Neural cell (in vitro differentiated cells): ENCODE measurements at regions not wholly inside any gene's neighbourhood (a gene's known extent, or its start where the extent isn't known, plus 50 kb on each side); places are given as distances from the start of the nearest gene placed in this dataset.

Source experiments
- H2AFZ ChIP-seq: fragments of 200-600, 300-800 bp; sonication (generic), shearing (Covaris generic); 2 replicates; pipeline ENCODE4 v1.6.0; 2014; ENCODE audit warnings: low read depth, mild to moderate bottlenecking, antibody characterized with exemption, low read length, moderate library complexity
- H3F3A ChIP-seq: fragments of 200-600 bp; shearing (Covaris generic); 2 replicates; pipeline ENCODE4 v1.6.1; 2016; ENCODE audit warnings: mild to moderate bottlenecking, moderate library complexity, mixed read lengths, antibody characterized with exemption, low read length; ENCODE audit not compliant: insufficient read depth, poor library complexity, severe bottlenecking
- H3K27ac ChIP-seq: fragments of 200-600, 300-800 bp; sonication (generic), shearing (Covaris generic); 2 replicates; pipeline ENCODE4 v1.5.1; 2014; ENCODE audit warnings: mild to moderate bottlenecking, low read length, moderate library complexity
- H3K27me3 ChIP-seq: fragments of 300-800, 200-600 bp; sonication (generic), shearing (Covaris generic); 2 replicates; pipeline ENCODE4 v1.6.0; 2014; ENCODE audit warnings: mild to moderate bottlenecking, low read depth, low read length, moderate library complexity; ENCODE audit not compliant: insufficient read depth
- H3K36me3 ChIP-seq: fragments of 300-800, 200-600 bp; sonication (generic), shearing (Covaris generic); 2 replicates; pipeline ENCODE4 v1.5.1; 2014; ENCODE audit warnings: mild to moderate bottlenecking, antibody characterized with exemption, low read length, moderate library complexity; ENCODE audit not compliant: insufficient read depth
- H3K4me2 ChIP-seq: fragments of 300-800, 200-600 bp; sonication (generic), shearing (Covaris generic); 2 replicates; pipeline ENCODE4 v1.6.0; 2014; ENCODE audit warnings: mild to moderate bottlenecking, low read length
- H3K4me3 ChIP-seq: fragments of 300-800, 200-600 bp; sonication (generic), shearing (Covaris generic); 2 replicates; pipeline ENCODE4 v1.5.1; 2014; ENCODE audit warnings: mild to moderate bottlenecking, low read length, moderate library complexity
- H3K79me2 ChIP-seq: fragments of 200-600 bp; shearing (Covaris generic); replicated peaks from 2 replicates; pipeline ENCODE4 v1.6.0; 2014; ENCODE audit warnings: mild to moderate bottlenecking, low read length, moderate library complexity; ENCODE audit not compliant: insufficient read depth
- H3K9ac ChIP-seq: fragments of 300-800, 200-600 bp; sonication (generic), shearing (Covaris generic); 2 replicates; pipeline ENCODE4 v1.6.1; 2016; ENCODE audit warnings: mild to moderate bottlenecking, low read length, mixed read lengths
- H3K9me2 ChIP-seq: fragments of 200-600 bp; shearing (Covaris generic); 2 replicates; pipeline ENCODE4 v1.6.1; 2016; ENCODE audit warnings: mild to moderate bottlenecking, low read length, mixed read lengths; ENCODE audit not compliant: insufficient read depth
- H3K9me3 ChIP-seq: fragments of 200-600, 300-800 bp; sonication (generic), shearing (Covaris generic); 2 replicates; pipeline ENCODE4 v1.6.1; 2016; ENCODE audit warnings: mild to moderate bottlenecking, mixed run types, low read length, moderate library complexity, mixed read lengths
- H4K20me1 ChIP-seq: fragments of 200-600 bp; shearing (Covaris generic); 2 replicates; pipeline ENCODE4 v1.6.1; 2016; ENCODE audit warnings: mild to moderate bottlenecking, mixed run types; ENCODE audit not compliant: insufficient read depth
- EP300 ChIP-seq: fragments of 450-650 bp; conservative IDR thresholded peaks from 2 replicates; pipeline ENCODE4 v1.6.1; 2014; ENCODE audit warnings: antibody characterized with exemption, mild to moderate bottlenecking, moderate library complexity; ENCODE audit not compliant: poor library complexity, severe bottlenecking
- EZH2 ChIP-seq: fragments of 200-600, 300-800 bp; shearing (Covaris generic), sonication (generic); IDR thresholded peaks from 2 replicates; pipeline ENCODE4 v1.6.1; 2014; ENCODE audit warnings: antibody characterized with exemption, low read length, borderline replicate concordance, mild to moderate bottlenecking; ENCODE audit not compliant: insufficient read depth, poor library complexity, severe bottlenecking
- MXI1 ChIP-seq: fragments of 450-650 bp; conservative IDR thresholded peaks from 2 replicates; pipeline ENCODE4 v1.6.1; 2014; ENCODE audit warnings: antibody characterized with exemption, mild to moderate bottlenecking; ENCODE audit not compliant: poor library complexity, severe bottlenecking
- POLR2AphosphoS5 ChIP-seq: IDR thresholded peaks from 2 replicates; pipeline ENCODE4 v1.6.1; 2012
- RAD21 ChIP-seq: fragments of 450-650 bp; conservative IDR thresholded peaks from 2 replicates; pipeline ENCODE4 v1.6.1; 2014; ENCODE audit warnings: antibody characterized with exemption, mild to moderate bottlenecking, moderate library complexity
- REST ChIP-seq: IDR thresholded peaks from 2 replicates; pipeline ENCODE4 v1.6.1; 2012; ENCODE audit warnings: borderline replicate concordance
- SMC3 ChIP-seq: fragments of 450-650 bp; conservative IDR thresholded peaks from 2 replicates; pipeline ENCODE4 v1.6.1; 2014; ENCODE audit warnings: antibody characterized with exemption, mild to moderate bottlenecking, moderate library complexity; ENCODE audit not compliant: poor library complexity
- TAF1 ChIP-seq: IDR thresholded peaks from 2 replicates; pipeline ENCODE4 v1.6.1; 2012; ENCODE audit warnings: low read depth
- TF ChIP-seq, protein P1 (sequence below): fragments of 450-650 bp; IDR thresholded peaks from 2 replicates; pipeline ENCODE4 v1.5.1; 2014; ENCODE audit warnings: antibody characterized with exemption, mild to moderate bottlenecking, moderate library complexity; ENCODE audit not compliant: poor library complexity, severe bottlenecking

DNA sequence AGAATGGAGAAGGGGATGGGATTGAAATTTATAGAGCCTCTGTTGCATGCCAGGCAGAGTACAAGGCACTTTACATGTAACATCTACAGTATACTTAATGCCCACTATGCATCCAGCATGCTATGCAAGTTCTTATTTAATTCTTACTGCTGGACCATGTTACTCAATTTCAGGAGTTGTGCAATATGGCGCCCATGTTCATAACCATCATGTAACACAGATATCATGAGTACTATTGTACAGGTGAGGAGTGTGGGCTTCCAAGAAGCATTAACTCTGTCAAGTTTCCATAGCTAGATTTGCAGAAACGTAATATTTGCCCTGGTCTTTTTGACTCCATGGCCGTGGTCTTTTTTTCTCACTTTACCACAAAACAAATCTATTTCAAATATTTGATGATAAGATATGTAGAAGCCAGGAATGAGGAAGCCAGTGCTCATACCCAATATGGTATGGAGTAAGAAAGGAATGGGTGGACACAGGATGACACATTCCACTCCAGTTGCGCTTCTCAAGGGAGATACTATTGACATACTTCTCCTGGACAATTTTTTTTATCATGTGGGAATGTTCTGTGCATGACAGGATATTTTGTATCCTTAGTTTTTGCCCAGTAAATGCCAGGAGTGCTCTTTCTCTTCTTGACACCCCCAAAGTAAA lies 191.8 kb downstream of the C12orf75 start:
- no peak overlapping the region for H3K4me2 ChIP-seq
- H3K36me3 ChIP-seq: no peaks in the 10 kb centered on the region
- no peaks in the 10 kb centered on the region for H3F3A ChIP-seq
- no peaks in the 10 kb centered on the region for H3K9me3 ChIP-seq
- H3K4me3 ChIP-seq: no peak overlapping the region
- no peaks in the 10 kb centered on the region for H3K9me2 ChIP-seq
- H2AFZ ChIP-seq: no peak overlapping the region
- H3K79me2 ChIP-seq: no peaks in the 10 kb centered on the region
- H3K9ac ChIP-seq: no peak overlapping the region
- H3K27ac ChIP-seq: no peak overlapping the region
- no peaks in the 10 kb centered on the region for H4K20me1 ChIP-seq
- H3K27me3 ChIP-seq: no peaks in the 10 kb centered on the region
- TF ChIP-seq MXI1 (no peak), REST (no peak), RAD21 (no peak), EZH2 (no peak), POLR2AphosphoS5 (no peak), EP300 (no peak), TAF1 (no peak), SMC3 (no peak)
- TF ChIP-seq, protein P1, sequence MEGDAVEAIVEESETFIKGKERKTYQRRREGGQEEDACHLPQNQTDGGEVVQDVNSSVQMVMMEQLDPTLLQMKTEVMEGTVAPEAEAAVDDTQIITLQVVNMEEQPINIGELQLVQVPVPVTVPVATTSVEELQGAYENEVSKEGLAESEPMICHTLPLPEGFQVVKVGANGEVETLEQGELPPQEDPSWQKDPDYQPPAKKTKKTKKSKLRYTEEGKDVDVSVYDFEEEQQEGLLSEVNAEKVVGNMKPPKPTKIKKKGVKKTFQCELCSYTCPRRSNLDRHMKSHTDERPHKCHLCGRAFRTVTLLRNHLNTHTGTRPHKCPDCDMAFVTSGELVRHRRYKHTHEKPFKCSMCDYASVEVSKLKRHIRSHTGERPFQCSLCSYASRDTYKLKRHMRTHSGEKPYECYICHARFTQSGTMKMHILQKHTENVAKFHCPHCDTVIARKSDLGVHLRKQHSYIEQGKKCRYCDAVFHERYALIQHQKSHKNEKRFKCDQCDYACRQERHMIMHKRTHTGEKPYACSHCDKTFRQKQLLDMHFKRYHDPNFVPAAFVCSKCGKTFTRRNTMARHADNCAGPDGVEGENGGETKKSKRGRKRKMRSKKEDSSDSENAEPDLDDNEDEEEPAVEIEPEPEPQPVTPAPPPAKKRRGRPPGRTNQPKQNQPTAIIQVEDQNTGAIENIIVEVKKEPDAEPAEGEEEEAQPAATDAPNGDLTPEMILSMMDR: no peak

DNA sequence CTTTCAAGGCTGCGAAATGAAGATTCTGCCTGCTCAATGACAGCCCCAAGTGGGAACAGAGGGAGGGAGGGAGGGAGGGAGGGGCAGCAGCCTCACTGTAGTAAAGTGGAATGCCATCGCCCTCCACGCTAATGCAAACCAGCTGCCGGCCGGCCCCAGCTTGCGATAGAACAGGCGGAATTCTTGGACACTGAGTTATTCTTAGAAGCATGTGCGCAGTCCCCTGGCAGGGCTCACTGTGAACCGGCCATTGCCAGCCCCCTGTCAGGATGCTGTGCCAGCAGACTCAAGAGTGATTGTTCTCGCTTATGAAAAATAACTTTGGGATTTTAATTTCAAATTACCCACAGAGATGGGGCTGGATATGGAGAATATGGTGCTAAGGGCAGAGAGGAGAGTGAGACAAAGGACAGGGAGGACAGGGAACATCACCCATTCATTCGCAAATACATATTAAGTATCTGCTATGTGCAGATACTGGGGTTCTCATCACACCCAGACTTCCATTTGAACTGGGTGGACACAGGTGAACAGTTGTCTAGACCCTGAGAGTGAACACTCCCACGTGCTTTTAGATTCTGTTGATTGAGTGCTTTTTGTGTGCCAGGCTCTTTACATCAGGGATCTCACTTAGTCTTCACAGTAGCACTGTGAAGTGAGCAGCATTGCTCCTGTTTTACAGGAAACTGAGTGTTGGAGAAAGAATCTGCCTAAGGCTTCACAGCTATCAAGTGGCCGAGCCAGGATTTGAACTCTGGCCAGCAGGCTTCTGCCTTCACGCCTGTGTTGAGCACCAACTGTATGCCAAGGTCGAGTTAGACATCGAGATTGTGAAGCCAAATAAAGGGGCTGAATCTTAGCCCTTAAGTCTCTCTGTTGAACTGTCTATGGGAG lies 192.9 kb downstream of the C12orf75 start:
- H3K4me2 ChIP-seq: no peak overlapping the region
- H3K36me3 ChIP-seq: no peaks in the 10 kb centered on the region
- H4K20me1 ChIP-seq: no peaks in the 10 kb centered on the region
- no peaks in the 10 kb centered on the region for H3K9me3 ChIP-seq
- no peak overlapping the region for H3K9ac ChIP-seq
- H3K79me2 ChIP-seq: no peaks in the 10 kb centered on the region
- no peak overlapping the region for H3K4me3 ChIP-seq
- no peaks in the 10 kb centered on the region for H3K27me3 ChIP-seq
- H3F3A ChIP-seq: no peaks in the 10 kb centered on the region
- no peaks in the 10 kb centered on the region for H3K9me2 ChIP-seq
- no peak overlapping the region for H3K27ac ChIP-seq
- TF ChIP-seq TAF1 (no peak), RAD21 (no peak), EZH2 (no peak), POLR2AphosphoS5 (no peak), SMC3 (no peak), REST (no peak), MXI1 (no peak), EP300 (no peak)
- TF ChIP-seq, protein P1: no peak
- H2AFZ ChIP-seq: no peak overlapping the region
